Naive thymus-derived CD8-positive, alpha-beta T cell (primary cell): ENCODE measurements at regions not wholly inside any gene's neighbourhood (a gene's known extent, or its start where the extent isn't known, plus 50 kb on each side); places are given as distances from the start of the nearest gene placed in this dataset.
"Not testable (repeated sequence)": the region's sequence is repeated elsewhere in the genome, so short reads cannot be mapped to it uniquely, and the experiment has no call there.

ENCODE experiments used
- ATAC-seq, 2 donors: fragments of 150-1000 bp; cut with Tn5 transposase in 1 of 2; sonication (Bioruptor Pico), chemical (Tn5 transposase) in 1 of 2; 1 replicate in 1 of 2; 2 replicates in 1 of 2; pipeline ENCODE4 v1.10.0; 2021; ENCODE audit warnings: mild to moderate bottlenecking in 2 of 2, moderate library complexity in 2 of 2
- POLR2A ChIA-PET: fragments of 350-600 bp; sonication (Branson Sonifier 250); formaldehyde crosslinking; loops from one replicate; lab custom pipeline; 2021; ENCODE audit warnings: antibody characterized with exemption; lab: Charles Lee
- DNase-seq, 10 donors: peaks; one replicate each; pipeline versions ENCODE4 v3.0.0 to v3.0.0-alpha.2; 2020 to 2022
- H3K27ac Mint-ChIP-seq, 10 donors: one replicate each; pipeline ENCODE4 v1.8.0; 2020 to 2022; ENCODE audit warnings: mild to moderate bottlenecking in 10 of 10, mixed read lengths in 10 of 10, moderate library complexity in 4 of 10, inconsistent platforms in 1 of 10
- H3K27me3 Mint-ChIP-seq, 5 donors: one replicate each; pipeline ENCODE4 v1.8.0; 2021 to 2022; ENCODE audit warnings: mixed read lengths in 5 of 5
- H3K36me3 Mint-ChIP-seq, 3 donors: one replicate each; pipeline ENCODE4 v1.8.0; 2020 to 2022; ENCODE audit warnings: mixed read lengths in 3 of 3, mild to moderate bottlenecking in 2 of 3, inconsistent platforms in 1 of 3
- H3K4me1 Mint-ChIP-seq, 4 donors: one replicate each; pipeline ENCODE4 v1.8.0; 2021 to 2022; ENCODE audit warnings: mixed read lengths in 4 of 4
- H3K4me3 Mint-ChIP-seq, 10 donors: one replicate each; pipeline ENCODE4 v1.8.0; 2020 to 2022; ENCODE audit warnings: mild to moderate bottlenecking in 10 of 10, mixed read lengths in 10 of 10, moderate library complexity in 6 of 10, inconsistent platforms in 1 of 10
- H3K9me3 Mint-ChIP-seq, 9 donors: one replicate each; pipeline ENCODE4 v1.8.0; 2020 to 2022; ENCODE audit warnings: mixed read lengths in 9 of 9, mild to moderate bottlenecking in 3 of 9, inconsistent platforms in 1 of 9, moderate library complexity in 1 of 9

GRCh38 chr10:84012431-84012830 is 126.9 kb upstream of the GHITM start:
- peaks cover 0 to 9% (median 0%) of the 10 kb centered on the region in 3 donors for H3K36me3 Mint-ChIP-seq
- ATAC-seq = no peak
- peaks cover 9 to 66% (median 27%) of the 10 kb centered on the region in 5 donors for H3K27me3 Mint-ChIP-seq

GRCh38 chr10:84012831-84013458 is 126.4 kb upstream of the GHITM start:
- no peak for DNase-seq
- no peak overlapping the region for H3K4me3 Mint-ChIP-seq
- H3K36me3 Mint-ChIP-seq = peaks cover 0 to 11% (median 0%) of the 10 kb centered on the region in 3 donors
- no peak for ATAC-seq
- no peaks in the 10 kb centered on the region for H3K4me1 Mint-ChIP-seq
- no peak overlapping the region for H3K27ac Mint-ChIP-seq
- POLR2A ChIA-PET = no interaction called here
- H3K9me3 Mint-ChIP-seq = peaks cover 0 to 10% (median 4%) of the 10 kb centered on the region in 9 donors
- peaks cover 11 to 71% (median 30%) of the 10 kb centered on the region in 5 donors for H3K27me3 Mint-ChIP-seq

More at GRCh38 chr10:84012431-84012830, 126.9 kb upstream of the GHITM start:
- peaks cover 0 to 7% (median 3%) of the 10 kb centered on the region in 9 donors for H3K9me3 Mint-ChIP-seq
- POLR2A ChIA-PET = no interaction called here
- H3K4me1 Mint-ChIP-seq = no peaks in the 10 kb centered on the region
- no peak overlapping the region for H3K27ac Mint-ChIP-seq
- no peak overlapping the region for H3K4me3 Mint-ChIP-seq
- DNase-seq = no peak

DNA sequence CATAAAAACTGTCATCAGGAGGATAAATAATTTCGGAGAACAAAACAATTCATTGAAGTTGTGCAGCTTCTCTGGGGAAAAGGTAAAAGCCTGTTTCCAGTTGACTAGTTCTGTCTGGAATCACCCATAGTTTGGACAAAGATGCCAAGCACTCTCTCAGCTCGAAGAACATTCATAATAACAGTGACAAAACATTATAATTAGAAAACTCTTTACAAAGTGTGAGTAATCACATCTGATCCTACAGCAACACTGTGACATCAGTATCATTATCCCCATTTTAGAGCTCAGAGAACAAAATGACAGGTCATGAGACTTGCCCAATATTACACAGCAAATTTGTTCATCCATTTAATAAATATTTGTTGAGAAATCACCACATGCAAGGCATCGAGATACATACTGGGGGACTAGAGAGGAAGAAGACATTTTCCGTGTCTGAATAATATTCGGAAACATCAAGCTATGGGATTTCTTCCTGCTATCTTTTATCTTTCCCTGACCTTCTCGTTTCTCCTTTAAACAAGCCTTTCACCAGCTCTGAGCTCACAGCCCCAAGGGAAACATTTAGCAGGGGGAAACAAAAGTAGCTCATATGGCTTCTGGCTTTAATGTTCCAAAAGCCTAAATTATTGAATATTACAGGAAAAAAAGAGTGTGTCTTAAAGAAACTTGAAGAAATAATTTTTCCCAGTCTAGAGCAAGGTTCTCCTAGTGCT is 123.3 kb upstream of the GHITM start:
- ATAC-seq (no peak), DNase-seq (no peak)
- H3K9me3 Mint-ChIP-seq = peaks cover under 1 to 15% (median 6%) of the 10 kb centered on the region in 9 donors
- peaks cover 14 to 75% (median 24%) of the 10 kb centered on the region in 5 donors for H3K27me3 Mint-ChIP-seq
- H3K36me3 Mint-ChIP-seq = peaks cover 0 to 17% (median 0%) of the 10 kb centered on the region in 3 donors
- no peaks in the 10 kb centered on the region for H3K4me1 Mint-ChIP-seq
- H3K4me3 Mint-ChIP-seq = no peak overlapping the region
- no peak overlapping the region for H3K27ac Mint-ChIP-seq
- POLR2A ChIA-PET = no interaction called here

- no peak for ATAC-seq
- Mint-ChIP-seq H3K4me3 (no peak overlapping the region), H3K36me3 (peaks cover 0 to 30% (median 3%) of the 10 kb centered on the region in 3 donors), H3K27ac (no peak overlapping the region), H3K27me3 (peaks cover 11 to 61% (median 20%) of the 10 kb centered on the region in 5 donors), H3K9me3 (peaks cover 4 to 38% (median 22%) of the 10 kb centered on the region in 9 donors), H3K4me1 (no peaks in the 10 kb centered on the region)
- no peak for DNase-seq
- POLR2A ChIA-PET = no interaction called here
These were observed 120.5 kb upstream of the GHITM start for GRCh38 chr10:84018826-84019225.

- DNase-seq, POLR2A ChIA-PET, H3K4me3 Mint-ChIP-seq, H3K27ac Mint-ChIP-seq, H3K4me1 Mint-ChIP-seq, ATAC-seq: not testable (repeated sequence)
- H3K36me3 Mint-ChIP-seq = peaks cover 0 to 30% (median 3%) of the 10 kb centered on the region in 3 donors
- H3K9me3 Mint-ChIP-seq = peaks cover 4 to 40% (median 29%) of the 10 kb centered on the region in 9 donors
- H3K27me3 Mint-ChIP-seq = peaks cover 9 to 50% (median 13%) of the 10 kb centered on the region in 5 donors
These were observed 119.4 kb upstream of the GHITM start for GRCh38 chr10:84019854-84020458.

- peaks cover 0 to 10% (median 1%) of the 10 kb centered on the region in 3 donors for H3K36me3 Mint-ChIP-seq
- H3K9me3 Mint-ChIP-seq = peaks cover 0 to 38% (median 16%) of the 10 kb centered on the region in 9 donors
- POLR2A ChIA-PET = no interaction called here
- H3K4me3 Mint-ChIP-seq = no peak overlapping the region
- H3K4me1 Mint-ChIP-seq = no peaks in the 10 kb centered on the region
- peaks cover 0 to 9% (median 0%) of the 10 kb centered on the region in 5 donors for H3K27me3 Mint-ChIP-seq
- no peak overlapping the region for H3K27ac Mint-ChIP-seq
- ATAC-seq (no peak), DNase-seq (no peak)
These were observed 112.5 kb upstream of the GHITM start for GRCh38 chr10:84026821-84027257.

- Mint-ChIP-seq H3K27me3 (peaks cover 0 to 3% (median 0%) of the 10 kb centered on the region in 5 donors), H3K9me3 (peaks cover 0 to 17% (median 3%) of the 10 kb centered on the region in 9 donors), H3K4me3 (no peak overlapping the region), H3K36me3 (peaks cover 0 to 7% (median 0%) of the 10 kb centered on the region in 3 donors), H3K27ac (no peak overlapping the region), H3K4me1 (no peaks in the 10 kb centered on the region)
- POLR2A ChIA-PET = no interaction called here
- ATAC-seq (no peak), DNase-seq (no peak)
These were observed 109.5 kb upstream of the GHITM start for GRCh38 chr10:84029840-84030239.

GRCh38 chr10:84038035-84038434 is 101.3 kb upstream of the GHITM start:
- Mint-ChIP-seq H3K4me3 (no peak overlapping the region), H3K9me3 (peaks cover 0 to 12% (median 2%) of the 10 kb centered on the region in 9 donors), H3K27ac (no peak overlapping the region), H3K4me1 (no peaks in the 10 kb centered on the region), H3K36me3 (peaks cover 0 to 7% (median 0%) of the 10 kb centered on the region in 3 donors), H3K27me3 (peaks cover 8 to 38% (median 17%) of the 10 kb centered on the region in 5 donors)
- DNase-seq = no peak
- no peak for ATAC-seq
- POLR2A ChIA-PET = no interaction called here

DNA sequence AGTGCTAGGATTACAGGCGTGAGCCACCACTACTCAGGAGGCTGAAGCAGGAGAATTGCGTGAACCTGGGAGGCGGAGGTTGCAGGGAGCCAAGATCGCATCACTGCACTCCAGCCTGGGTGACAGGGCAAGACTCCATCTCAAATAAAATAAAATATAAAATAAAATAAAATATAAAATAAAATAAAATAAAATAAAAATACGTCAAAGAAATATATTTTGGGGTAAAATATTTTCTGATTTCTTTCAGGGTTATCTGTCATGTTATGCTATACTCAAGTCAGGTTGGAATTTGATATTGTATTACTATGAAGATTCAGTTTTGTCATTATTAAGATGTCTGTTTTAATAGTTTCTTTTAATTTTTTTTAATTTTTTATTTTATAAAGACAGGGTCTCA is 99.4 kb upstream of the GHITM start:
- no peak for DNase-seq
- H3K4me3 Mint-ChIP-seq = no peak overlapping the region
- H3K27ac Mint-ChIP-seq = no peak overlapping the region
- no peak for ATAC-seq
- H3K27me3 Mint-ChIP-seq = peaks cover 8 to 38% (median 17%) of the 10 kb centered on the region in 5 donors
- no peaks in the 10 kb centered on the region for H3K4me1 Mint-ChIP-seq
- POLR2A ChIA-PET = no interaction called here
- H3K9me3 Mint-ChIP-seq = peaks cover 0 to 2% (median 0%) of the 10 kb centered on the region in 9 donors
- no peaks in the 10 kb centered on the region for H3K36me3 Mint-ChIP-seq

DNA sequence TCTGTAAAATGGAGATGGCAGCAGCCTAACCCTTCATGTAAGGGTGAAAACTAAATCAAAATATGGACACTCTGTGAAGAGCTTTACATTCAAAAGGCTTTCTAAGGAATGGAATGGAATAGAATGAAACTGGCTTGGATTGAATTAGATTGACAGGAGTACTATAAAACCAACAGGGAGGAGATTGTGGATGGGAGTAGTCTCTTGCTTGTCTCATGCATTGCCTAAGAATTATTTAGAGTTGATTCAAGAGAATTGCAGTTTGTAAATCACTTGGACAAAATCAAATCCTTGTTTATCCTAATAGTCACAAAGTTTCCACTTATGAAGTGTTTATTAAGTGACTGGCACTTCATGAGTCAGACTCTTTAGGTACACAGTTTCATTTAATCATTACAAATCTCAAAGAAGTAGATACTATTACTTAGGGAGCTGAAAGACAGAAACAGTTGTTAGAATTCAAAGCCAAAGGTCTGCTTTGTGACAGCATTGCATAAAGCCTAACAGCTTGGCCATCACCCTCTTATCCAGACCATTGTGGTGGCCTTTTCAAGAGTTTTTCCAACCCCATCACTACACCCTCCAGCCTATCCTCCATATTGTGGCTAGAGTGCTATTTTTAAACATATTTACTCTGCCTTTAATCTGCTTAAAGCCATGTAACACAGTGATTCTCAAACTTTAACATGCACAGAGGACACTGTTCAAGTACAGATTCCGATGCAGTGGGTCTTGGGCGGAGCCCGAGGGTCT is 91.9 kb upstream of the GHITM start:
- no peak for DNase-seq
- peaks cover 0 to 29% (median 8%) of the 10 kb centered on the region in 9 donors for H3K9me3 Mint-ChIP-seq
- H3K27me3 Mint-ChIP-seq = peaks cover 10 to 22% (median 11%) of the 10 kb centered on the region in 5 donors
- H3K4me3 Mint-ChIP-seq = no peak overlapping the region
- H3K27ac Mint-ChIP-seq = peak overlapping the region in 1 of 10 donors; percentile 32
- POLR2A ChIA-PET = no interaction called here
- H3K36me3 Mint-ChIP-seq = peaks cover 0 to 4% (median 0%) of the 10 kb centered on the region in 3 donors
- no peaks in the 10 kb centered on the region for H3K4me1 Mint-ChIP-seq
- no peak for ATAC-seq

DNA sequence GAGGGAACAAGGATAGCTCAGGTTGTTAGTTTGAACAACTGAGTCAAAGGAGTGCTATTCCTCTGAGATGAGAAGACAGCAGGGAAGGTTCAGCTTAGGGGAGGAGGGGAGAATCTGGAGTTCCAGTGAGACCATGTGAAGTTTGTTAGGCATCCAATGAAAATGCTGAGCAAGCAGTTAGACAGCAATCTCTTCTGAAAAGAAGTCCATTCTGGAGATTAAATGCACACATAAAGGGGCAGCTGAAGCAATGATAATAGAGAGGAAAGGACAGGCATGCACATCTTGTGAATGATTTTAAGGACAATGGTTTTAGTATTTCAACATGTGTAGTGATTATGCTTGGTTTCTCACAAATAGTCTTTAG is 89.7 kb upstream of the GHITM start:
- POLR2A ChIA-PET = no interaction called here
- ATAC-seq (no peak), DNase-seq (no peak)
- H3K4me3 Mint-ChIP-seq = no peak overlapping the region
- peaks cover 11 to 37% (median 16%) of the 10 kb centered on the region in 5 donors for H3K27me3 Mint-ChIP-seq
- H3K36me3 Mint-ChIP-seq = peaks cover 0 to 4% (median 0%) of the 10 kb centered on the region in 3 donors
- no peaks in the 10 kb centered on the region for H3K4me1 Mint-ChIP-seq
- H3K9me3 Mint-ChIP-seq = peaks cover 0 to 29% (median 8%) of the 10 kb centered on the region in 9 donors
- H3K27ac Mint-ChIP-seq = no peak overlapping the region

- Mint-ChIP-seq H3K27me3 (peaks cover 9 to 43% (median 10%) of the 10 kb centered on the region in 5 donors), H3K4me3 (no peak overlapping the region), H3K36me3 (no peaks in the 10 kb centered on the region), H3K27ac (no peak overlapping the region), H3K9me3 (peaks cover 0 to 10% (median 5%) of the 10 kb centered on the region in 9 donors), H3K4me1 (no peaks in the 10 kb centered on the region)
- no peak for DNase-seq
- POLR2A ChIA-PET = no interaction called here
- no peak for ATAC-seq
These were observed 85.7 kb upstream of the GHITM start for GRCh38 chr10:84053626-84054025.
